Liver (tissue), 3 donors: ENCODE measurements at regions not wholly inside any gene's neighbourhood (a gene's known extent, or its start where the extent isn't known, plus 50 kb on each side); places are given as distances from the start of the nearest gene placed in this dataset.

ENCODE experiments used
- CTCF ChIP-seq: fragments of 150-350 bp; IDR thresholded peaks from 2 replicates; pipeline ENCODE4 v1.5.1; 2017; ENCODE audit warnings: improper control_type of control experiment, low read depth, low read length; ENCODE audit not compliant: missing input control
- MAX ChIP-seq: IDR thresholded peaks from 2 replicates; pipeline ENCODE4 v1.6.1; 2016; ENCODE audit warnings: antibody characterized with exemption
- RAD21 ChIP-seq, 2 donors: IDR thresholded peaks; 2 replicates each; pipeline ENCODE4 v1.6.1; 2016; ENCODE audit warnings: antibody characterized with exemption in 2 of 2, mild to moderate bottlenecking in 2 of 2
- REST ChIP-seq: IDR thresholded peaks from 2 replicates; pipeline ENCODE4 v1.6.1; 2016; ENCODE audit warnings: antibody characterized with exemption, mild to moderate bottlenecking
- YY1 ChIP-seq: IDR thresholded peaks from 2 replicates; pipeline ENCODE4 v1.6.1; 2016; ENCODE audit warnings: antibody characterized with exemption, mild to moderate bottlenecking
- donor health status: healthy.
- donor health status: healthy.

GRCh38 chr2:11989354-11989703 is 242.9 kb downstream of the LPIN1 start:
- no peak for TF ChIP-seq YY1
- TF ChIP-seq CTCF = no peak
- TF ChIP-seq REST = no peak
- no peak for TF ChIP-seq RAD21 (IDR thresholded peaks at IDR 0.05)
- TF ChIP-seq MAX = no peak
